Right lung (tissue), 2 donors: ENCODE measurements at regions not wholly inside any gene's neighbourhood (a gene's known extent, or its start where the extent isn't known, plus 50 kb on each side); places are given as distances from the start of the nearest gene placed in this dataset.
"Not testable (repeated sequence)": the region's sequence is repeated elsewhere in the genome, so short reads cannot be mapped to it uniquely, and the experiment has no call there.

Experiments
- DNase-seq, 2 donors: peaks; one replicate each; pipeline ENCODE4 v3.0.0-alpha.2; 2013

DNA sequence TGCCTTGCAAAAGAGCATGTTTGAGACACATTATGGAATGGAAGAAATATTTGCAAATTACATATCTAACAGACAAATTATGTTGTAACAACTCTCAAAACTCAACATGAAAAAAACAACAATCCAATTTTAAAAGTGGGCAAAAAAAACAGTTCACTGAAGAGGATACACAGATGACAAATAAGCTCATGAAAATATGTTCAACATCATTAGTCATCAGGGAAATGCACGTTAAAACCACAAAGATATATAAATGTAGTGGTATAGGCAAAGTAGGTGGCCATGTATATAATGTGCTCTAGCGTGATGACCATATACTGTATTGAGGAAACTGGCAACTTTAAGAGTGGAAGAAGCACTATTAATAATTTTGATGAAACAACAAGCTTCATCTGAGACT, 220.1 kb downstream of the IRS1 start:
- no peak for DNase-seq

DNA sequence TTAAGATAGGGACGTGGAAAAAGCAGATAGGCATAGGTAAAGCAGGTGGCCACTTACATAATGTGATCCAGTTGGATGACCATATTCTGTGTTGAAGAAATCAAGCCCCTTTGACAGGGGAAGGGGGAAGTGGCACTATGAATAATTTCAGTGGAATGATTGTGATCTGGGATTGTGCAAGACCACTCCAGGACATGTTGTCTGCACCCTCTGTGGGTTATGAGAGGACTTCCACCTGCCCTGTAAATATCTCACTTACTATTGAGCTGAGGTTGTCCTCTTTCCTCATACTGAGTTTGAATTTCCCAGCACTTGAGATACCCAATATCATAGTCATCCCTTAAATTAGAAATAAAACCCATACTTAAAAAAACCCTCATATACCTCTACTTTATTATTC, 220.7 kb downstream of the IRS1 start:
- no peak for DNase-seq

DNA sequence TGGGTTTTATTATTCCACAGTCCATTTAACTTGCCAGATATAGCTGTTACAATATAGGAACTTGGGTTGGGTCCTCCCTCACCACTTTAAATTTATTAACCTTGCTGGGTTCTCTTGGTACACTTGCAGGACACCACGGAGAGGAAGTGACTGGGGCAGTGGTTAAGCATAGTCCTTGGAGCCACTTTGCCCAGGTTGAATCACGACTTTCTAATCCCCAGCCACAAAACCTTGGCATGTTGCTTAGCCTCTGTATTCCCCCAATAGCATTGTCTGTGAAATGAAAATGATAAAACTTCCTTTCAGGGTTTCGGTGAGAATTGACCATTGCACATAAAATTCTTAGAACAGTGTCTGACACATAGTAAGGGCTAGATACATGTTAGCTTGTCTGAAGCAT, 221.2 kb downstream of the IRS1 start:
- no peak for DNase-seq

DNA sequence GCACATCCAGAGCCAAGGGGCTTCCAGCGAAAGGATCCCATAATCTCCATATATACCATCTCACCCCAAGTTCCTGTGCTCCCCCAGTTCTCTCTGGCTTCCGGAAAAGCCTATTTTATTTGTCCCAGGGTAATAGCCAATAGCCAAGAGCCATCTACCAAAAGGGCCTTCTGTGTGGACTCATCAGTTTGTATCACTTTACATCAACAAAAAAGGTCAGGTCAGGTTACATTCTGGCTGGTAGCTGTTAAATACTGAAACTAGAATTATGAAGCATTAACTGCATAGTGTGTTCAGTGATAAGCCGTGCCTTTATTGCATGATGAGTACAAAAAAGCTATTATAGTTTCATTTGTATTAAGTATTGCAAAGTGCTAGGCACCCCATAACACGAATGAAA, 223.7 kb downstream of the IRS1 start:
- no peak for DNase-seq

DNA sequence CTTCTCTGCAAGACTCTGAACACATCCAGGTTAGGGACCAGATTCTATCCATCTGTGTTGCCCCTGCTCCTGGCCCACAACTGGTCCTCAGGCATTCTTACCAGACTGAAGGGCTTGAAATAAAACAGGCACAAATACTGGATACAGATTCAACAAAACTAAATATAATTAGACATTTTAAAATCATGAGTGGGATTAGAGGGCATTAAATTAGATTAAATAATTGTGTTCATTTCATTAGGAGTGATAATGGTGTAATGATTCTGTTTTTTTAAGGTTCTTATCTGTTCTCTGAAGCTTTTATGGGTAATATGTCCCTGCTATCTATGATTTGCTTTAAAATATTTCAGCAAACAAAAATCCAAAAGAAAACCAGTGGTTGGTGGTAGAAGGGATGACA, 226.5 kb downstream of the IRS1 start:
- DNase-seq = no peak

DNA sequence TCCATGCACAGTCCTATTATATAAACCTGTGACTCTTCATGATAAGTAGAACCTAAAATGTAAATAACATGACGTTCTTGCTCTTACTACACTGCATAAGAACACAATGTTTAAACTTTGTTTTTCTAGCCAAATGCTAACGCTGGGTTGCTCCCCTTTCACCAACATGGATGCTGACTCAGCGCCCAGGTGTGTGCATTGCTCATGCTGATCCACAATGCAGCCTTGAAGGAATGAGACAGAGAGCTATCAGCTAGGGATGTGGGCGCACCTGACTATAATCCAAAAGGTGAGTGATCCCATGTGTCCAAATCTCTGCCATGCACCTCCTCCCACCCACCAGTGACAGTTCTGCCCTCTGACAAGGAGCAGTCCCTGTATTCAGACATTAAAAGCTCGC, 235.0 kb downstream of the IRS1 start:
- no peak for DNase-seq

DNA sequence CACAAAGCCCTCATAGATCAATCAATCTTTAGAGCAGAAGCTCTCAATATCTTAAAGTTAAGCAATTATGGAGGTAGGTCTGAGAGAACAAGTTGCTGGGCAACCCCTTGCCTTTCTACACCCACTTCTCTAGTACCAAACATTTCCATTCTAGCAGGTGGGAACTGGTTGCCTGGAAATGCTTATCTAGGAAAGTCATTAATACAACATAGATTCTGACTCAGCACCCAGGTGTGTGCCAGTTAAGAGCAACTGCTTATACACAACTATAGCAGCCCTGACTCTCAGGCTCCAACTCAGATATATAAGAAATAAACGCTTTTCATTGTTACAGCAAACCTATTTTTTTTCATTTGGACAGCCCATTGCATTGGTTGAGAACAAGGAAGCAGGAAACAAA, 237.7 kb downstream of the IRS1 start:
- DNase-seq = no peak

DNA sequence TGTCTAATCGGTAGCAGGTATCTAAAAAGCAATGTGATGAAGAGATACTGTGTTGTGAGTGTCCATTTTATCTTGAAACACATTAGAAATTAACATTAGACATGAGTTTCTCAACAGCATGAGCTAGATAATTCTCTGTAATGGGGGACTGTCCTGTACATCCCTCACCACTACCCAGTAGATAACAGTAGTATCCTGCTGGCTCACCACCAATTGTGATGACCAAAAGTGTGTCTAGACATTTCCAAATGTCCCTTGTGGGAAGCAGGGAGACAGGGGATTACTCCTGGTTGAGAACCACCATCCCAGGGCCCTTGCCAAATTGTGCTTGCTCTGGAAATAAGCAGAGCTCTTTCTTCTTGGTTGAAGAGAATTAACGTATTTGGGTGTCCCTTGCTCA, 239.3 kb downstream of the IRS1 start:
- DNase-seq = no peak

DNA sequence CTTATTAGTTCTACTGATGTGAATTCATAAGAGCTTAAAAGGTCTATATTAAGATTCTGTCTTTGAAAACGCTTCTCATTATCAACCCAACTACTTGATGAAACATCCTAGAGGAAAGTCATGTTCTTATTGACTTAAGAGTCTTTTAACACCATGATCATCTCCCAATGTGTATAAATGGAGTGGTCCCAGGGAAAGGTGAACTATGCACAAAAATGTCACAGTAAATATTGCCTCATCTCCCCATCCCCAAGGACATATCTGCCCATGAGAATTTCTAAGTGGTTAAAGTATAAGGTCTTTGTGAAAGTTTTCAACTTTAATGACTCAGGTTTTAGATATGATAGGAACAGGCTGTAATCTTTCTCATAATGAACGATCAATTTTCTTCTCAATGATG, 240.1 kb downstream of the IRS1 start:
- DNase-seq = no peak

DNA sequence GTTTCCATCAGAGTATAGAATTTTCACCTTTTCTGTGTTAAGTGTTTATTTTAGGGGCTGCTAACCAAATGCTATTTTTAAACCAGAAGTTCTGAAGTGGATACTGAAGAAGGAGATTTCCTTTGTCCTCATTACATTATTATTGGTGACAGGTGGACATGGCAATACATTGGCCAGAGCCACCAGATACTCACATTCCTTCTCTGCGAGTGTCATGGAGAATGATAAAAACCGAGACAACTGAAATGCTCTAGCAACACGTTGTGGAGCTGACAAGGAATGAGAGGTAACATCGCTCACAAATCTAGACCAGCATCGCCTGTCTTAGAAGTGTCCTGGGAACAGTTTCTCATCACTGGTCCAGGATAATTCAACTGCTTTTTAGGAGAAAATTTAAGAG, 241.2 kb downstream of the IRS1 start:
- DNase-seq = no peak

DNA sequence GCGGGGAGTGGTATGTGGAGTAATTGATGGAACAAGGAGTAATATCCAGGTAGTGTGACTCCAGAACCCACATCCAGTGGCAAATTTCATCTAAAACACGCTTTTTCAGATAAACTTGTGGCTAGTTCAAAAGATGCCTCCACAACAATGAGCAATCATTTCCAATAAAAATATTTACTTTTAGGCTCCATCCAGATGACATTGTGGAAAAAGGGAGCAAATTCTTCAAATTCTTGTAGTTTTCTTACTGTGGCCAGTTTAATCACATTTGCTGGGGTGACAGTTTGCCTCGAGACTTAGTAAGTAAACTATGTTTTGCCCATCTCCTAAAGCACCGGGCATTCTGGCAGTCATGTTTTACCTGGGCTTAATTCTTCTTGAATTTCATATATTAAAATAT, 243.6 kb downstream of the IRS1 start:
- DNase-seq = no peak

DNA sequence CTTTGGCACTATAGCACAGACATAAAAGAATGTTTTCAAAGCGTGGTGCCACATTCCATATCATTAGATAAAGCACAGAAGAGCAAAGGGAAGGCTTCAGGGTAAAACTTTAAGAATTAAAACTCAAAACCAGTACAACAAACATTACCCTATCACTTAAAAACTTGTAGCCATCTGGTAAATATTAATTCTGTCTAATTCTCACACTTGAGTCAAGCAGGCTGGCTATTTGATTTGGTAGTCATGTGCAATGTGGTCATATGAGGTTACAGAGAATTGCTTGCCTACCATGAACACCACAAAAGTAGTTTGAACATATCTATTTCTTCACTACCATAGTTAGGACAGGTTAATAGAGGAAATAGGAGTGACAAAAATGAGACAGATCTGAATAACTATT, 244.9 kb downstream of the IRS1 start:
- DNase-seq = no peak

DNA sequence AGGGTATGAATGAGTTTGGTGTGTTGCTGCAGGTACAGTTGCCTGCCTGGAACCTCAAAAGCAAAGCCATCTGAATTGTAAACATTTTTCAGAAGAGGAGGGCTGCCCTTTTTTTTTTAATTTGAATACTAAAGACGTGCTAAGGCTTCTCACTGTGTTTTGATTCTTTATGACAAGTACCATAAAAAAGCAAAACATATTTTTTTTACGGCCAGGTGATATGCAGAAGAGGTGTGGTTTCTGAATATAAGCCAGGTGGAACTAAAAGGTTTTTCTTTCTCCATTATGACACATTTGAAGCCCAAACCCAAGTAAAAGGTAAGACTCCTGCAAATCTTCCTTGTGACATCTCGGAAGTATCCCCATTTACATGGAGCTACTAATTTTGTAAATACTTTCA, 246.3 kb downstream of the IRS1 start:
- DNase-seq = no peak

DNA sequence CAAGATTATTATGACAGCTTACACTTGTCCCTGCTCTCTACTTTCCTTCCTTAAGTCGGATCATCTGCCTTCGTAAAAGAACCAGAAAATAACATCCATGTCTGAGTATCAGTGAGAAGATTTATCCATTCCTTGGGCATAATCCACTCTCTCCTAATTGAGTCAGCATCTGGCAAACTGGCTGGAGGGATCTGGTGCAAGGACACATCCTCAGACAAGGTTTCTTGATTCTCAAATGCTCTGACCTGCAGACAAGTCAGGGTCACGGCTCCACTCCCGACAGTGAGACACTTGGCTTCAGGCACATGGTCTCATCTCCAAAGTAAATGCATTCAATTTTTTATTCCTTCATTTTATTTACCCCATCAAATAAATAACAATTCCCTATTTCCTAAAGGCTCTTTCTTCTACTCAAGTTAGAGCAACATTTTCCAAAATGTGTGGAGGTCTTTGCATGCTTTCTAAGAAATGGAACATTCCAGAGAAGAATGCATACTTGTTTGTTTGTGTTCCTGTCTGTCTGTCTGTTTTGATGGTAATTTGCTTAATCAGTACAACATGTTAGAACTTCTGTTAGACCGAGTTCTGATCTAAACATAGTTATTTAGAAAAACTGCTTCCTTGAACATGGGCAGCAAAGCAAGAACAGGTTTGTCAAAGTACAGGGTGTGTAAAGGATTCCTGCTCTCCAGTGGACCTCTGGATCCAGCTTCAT, 246.9 kb downstream of the IRS1 start:
- no peak for DNase-seq

DNA sequence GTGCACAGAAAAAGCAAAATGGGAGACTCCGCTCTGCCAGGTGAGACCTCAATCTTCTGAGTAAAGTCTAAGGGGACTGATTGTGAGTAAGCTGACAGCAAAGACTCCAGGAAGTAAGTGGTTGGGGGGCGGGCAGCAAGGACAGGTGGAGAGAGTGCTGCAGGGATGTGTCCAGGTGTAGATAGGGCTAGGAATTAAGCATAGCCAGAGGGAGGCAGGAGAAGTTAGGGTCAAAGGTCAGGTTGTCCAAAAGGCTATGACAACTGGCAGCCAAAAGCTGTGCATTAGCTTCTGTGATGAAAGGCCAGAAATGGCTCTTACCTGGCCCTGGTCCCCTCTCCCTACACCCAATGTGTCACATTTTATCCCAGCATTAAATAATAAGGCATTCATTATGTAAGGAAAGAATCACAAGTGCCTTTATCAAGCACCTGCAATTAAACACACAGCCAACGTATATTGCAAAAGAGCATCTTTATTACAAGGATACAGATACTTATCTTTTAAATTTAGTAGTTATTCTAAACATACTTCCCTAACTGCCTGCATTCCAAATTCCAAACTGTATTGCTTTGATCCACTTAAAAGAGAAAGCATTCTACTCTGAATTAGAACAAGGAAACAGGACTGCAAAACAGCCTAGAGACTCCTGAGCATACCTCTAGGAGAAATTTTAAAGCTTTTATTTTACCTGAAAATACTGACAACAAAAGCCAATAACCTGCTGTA, 247.9 kb downstream of the IRS1 start:
- no peak for DNase-seq

DNA sequence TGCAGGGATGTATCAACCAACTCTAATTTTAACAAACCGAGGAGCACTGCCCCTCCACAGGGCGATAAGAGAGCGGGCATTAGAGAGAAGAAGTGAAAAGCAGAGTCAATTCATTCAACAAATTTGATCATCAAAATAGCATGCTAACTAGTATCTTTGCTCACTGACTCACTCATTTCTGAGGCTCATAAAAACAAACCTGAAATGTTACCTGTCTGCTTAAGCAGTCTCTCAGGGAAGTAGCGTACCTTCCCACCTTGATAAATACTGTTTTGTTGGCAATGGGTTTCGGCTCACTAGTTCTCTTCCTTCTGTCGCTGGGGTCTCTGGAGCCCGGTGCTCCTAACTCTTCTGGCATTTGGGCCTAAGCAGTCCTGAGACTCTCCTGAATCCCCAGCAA, 248.8 kb downstream of the IRS1 start:
- DNase-seq = no peak

DNA sequence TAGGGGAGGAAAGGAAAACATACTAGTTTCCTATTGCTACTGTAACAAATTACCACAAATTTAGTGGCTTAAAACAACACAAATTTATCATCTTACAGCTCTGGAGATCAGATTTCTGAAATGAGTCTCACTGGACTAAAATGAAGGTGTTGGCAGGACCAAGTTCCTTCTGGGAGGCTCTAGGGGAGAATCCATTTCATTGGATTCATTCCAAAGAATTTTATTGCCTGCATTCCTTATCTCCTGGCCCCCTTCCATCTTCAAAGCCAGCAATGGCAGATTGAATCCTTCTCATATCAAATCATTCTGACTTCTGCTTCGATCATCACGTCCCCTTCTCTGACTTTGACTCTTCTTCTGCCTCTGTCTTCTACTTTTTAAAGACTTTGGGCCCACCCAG, 250.9 kb downstream of the IRS1 start:
- peak; percentile 69 to 73 for DNase-seq

DNA sequence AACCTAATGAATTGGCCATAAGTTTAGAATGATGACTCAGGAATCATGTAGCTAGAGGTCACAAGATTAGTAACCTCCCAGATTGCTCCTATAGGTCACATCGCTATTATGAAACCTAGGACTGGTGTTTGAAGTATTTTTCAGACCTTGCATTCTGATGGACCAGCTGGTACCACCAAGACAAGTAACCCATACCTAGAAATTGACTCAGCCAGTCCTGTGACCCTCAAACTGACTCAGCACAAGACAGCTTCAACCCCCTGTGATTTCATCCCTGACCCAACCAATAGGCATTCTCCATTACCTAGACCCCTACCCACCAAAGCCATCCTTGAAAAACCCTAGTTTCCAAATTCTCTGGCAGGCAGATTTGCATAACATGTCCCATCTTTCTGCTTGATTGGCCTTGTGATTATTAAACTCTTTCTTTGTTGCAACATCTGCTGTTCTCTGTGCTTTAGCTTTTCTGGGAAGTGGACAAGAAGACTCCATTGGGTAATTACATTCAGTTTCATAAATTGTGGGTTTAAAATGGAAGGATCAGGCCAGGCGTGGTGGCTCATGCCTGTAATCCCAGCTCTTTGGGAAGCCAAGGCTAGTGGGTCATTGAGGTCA, 254.9 kb downstream of the IRS1 start:
- DNase-seq = no peak

DNA sequence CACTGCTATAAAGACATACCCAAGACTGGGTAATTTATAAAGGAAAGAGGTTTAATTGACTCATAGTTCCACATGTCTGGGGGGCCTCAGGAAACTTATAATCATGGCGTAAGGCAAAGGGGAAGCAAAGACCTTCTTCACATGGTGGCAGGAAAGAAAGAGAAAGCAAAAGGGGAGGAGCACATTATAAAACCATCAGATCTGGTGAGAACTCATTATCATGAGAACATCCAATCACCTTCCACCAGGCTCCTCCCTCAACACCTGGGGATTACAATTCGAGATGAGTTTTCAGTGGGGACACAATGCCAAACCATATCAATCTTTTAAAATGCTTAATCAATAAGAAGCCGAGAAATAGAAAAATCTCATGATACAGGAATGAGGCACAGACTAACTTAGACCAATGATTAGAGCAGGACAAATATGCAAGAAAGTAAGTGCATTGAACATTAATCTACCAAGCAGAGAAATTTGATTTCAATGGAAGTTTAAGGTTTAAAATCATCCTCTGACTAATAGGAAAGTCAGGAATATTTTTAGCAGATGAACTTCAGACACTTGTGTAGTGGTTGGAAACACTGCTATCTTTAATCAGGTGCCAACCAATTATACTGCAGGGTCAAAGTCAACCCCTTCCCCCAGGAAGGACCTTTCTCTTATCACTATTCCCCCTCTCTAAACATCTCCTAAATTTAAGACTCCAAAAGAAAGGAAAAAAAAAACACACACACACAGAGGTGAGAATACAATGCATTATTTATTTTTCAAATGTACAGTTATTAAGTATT, 259.2 kb downstream of the IRS1 start:
- no peak for DNase-seq

DNA sequence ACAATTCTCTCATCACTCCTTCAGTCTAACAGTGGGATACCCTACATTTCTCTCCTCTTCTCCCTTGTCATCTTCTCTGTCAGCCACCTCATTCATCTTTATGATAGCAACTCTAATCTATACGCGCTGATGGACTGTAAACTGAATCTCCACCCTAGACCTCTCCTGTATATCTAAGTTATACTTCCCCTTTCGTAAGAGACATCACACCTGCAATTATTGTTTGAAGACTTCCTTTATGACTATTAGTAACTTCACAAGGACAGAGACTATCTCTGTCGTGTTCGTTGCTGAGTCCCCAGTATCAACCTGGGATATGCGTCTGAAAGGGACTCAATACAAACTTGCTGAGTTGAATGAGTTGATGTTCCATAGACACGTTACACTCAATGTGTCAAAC, 263.2 kb downstream of the IRS1 start:
- DNase-seq = no peak

DNA sequence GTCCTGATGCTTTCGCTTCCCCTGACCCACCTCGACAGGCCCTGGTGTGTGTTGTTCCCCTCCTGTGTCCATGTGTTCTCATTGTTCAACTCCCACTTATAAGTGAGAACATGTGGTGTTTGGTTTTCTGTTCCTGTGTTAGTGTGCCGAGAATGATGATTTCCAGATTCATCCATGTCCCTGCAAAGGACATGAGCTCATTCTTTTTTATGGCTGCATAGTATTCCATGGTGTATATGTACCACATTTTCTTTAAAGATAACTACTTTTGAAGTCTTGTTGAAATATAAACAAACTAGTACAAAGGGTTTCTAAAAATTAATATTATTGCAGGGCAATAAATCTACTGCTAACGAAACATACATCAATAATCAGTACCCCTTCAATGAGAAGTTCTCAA, 266.6 kb downstream of the IRS1 start:
- not testable (repeated sequence) for DNase-seq

DNA sequence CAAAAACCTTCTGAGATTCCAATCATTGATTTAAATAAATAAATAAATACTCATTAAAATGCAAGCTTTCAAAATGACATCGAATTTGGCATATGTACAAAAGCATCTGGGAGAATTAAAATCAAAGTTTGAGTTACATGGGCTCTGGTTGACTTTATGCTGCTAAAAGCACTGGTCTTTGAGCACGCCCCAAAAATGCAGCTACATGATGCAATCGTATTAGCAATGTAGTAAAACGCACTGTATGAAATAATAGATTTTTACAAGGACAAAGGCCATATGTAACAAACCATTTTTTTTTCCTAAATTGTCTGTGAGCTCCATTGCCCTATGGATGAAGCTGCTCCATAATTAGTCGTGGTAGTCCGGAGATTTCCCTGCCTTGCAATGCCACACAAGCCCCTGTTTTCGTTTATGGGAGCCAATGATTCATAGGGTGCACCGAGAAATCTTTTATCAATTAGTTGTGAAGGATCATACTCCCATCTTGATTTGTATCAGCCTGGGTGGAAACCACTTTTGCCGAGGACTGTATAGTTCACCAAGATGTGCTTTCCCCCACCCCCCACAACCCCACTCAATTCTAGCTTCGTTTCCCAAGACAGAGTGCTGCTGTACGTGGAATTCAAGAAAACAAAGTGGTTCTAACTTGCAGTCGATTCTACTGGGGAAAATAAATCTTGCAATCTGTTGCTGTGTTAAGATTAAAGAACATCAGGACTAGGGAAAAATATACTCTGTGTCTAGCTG, 268.4 kb downstream of the IRS1 start:
- DNase-seq = no peak
